ENCODE measurements at regions not wholly inside any gene's neighbourhood (a gene's known extent, or its start where the extent isn't known, plus 50 kb on each side); places are given as distances from the start of the nearest gene placed in this dataset.

GRCh38 chr15:92336419-92336987 lies 57.2 kb upstream of the ST8SIA2 start:
- in situ Hi-C loops (cut with MboI; ENCODE audit: low pct_unique_long_range_greater_than_20kb, low sequenced_read_pairs, unreplicated experiment) = no loop called here
- DNase-seq (ENCODE audit: low spot score) = no peak
- TF ChIP-seq CTCF (IDR thresholded peaks at IDR 0.05; ENCODE audit: extremely low read depth, insufficient read depth, missing control alignments) = no peak

- in situ Hi-C loops (cut with MboI; ENCODE audit: low pct_unique_long_range_greater_than_20kb, low sequenced_read_pairs, unreplicated experiment) = no loop called here
Measured at GRCh38 chr15:92339361-92339760, 54.3 kb upstream of the ST8SIA2 start.

More at GRCh38 chr15:92339361-92339760, 54.3 kb upstream of the ST8SIA2 start:
- no peak for DNase-seq (ENCODE audit: low spot score)
- no peak for TF ChIP-seq CTCF (IDR thresholded peaks at IDR 0.05; ENCODE audit: extremely low read depth, insufficient read depth, missing control alignments)

All from GM13977 (cell line).